Uterus (tissue), 3 donors: ENCODE measurements at regions not wholly inside any gene's neighbourhood (a gene's known extent, or its start where the extent isn't known, plus 50 kb on each side); places are given as distances from the start of the nearest gene placed in this dataset.

ENCODE experiments used
- DNase-seq, 2 donors: peaks; one replicate each; pipeline ENCODE4 v3.0.0-alpha.2; 2019 to 2020
- H3K27ac ChIP-seq, 2 donors: fragments of 200-600 bp; sonication (generic); 1 replicate in 1 of 2; 2 replicates in 1 of 2; pipeline ENCODE4 v1.5.1; 2016 to 2018
- H3K27me3 ChIP-seq, 2 donors: fragments of 200-600 bp; sonication (generic); one replicate each; pipeline ENCODE4 v1.5.1; 2018 to 2019; ENCODE audit warnings: control low read depth in 1 of 2
- H3K36me3 ChIP-seq, 2 donors: fragments of 200-600 bp; sonication (generic); one replicate each; pipeline ENCODE4 v1.5.1; 2019; ENCODE audit warnings: control low read depth in 1 of 2
- H3K4me1 ChIP-seq, 2 donors: fragments of 200-600 bp; sonication (generic); one replicate each; pipeline ENCODE4 v1.5.1; 2018 to 2019; ENCODE audit warnings: control low read depth in 1 of 2
- H3K4me3 ChIP-seq, 2 donors: fragments of 200-600 bp; sonication (generic); 1 replicate in 1 of 2; 2 replicates in 1 of 2; pipeline ENCODE4 v1.5.1; 2018 to 2019; ENCODE audit warnings: mild to moderate bottlenecking in 1 of 2
- H3K9me3 ChIP-seq, 2 donors: fragments of 200-600 bp; sonication (generic); one replicate each; pipeline ENCODE4 v1.5.1; 2019; ENCODE audit warnings: control low read depth in 1 of 2
- CTCF ChIP-seq, 4 experiments: fragments of 200-600 bp in 2 of 4; fragments of 450-650 bp in 2 of 4; sonication (generic) in 2 of 4; IDR thresholded peaks; one replicate each; pipeline ENCODE4 v1.5.1; 2016 to 2019; ENCODE audit warnings: antibody characterized with exemption in 4 of 4, mild to moderate bottlenecking in 2 of 4, moderate library complexity in 1 of 4
- POLR2A ChIP-seq, 2 donors: fragments of 450-650 bp; IDR thresholded peaks; one replicate each; pipeline ENCODE4 v1.6.1; 2016; ENCODE audit warnings: antibody characterized with exemption in 2 of 2, mild to moderate bottlenecking in 1 of 2, moderate library complexity in 1 of 2
- intact Hi-C: fragments of 100-400 bp; cut with DNase I; formaldehyde crosslinking; loops from one replicate; pipeline ENCODE4 v1.15.1; 2023; ENCODE audit warnings: low total_unique reads
- donor health status: DM: yes; HTN: yes; CAD: no.

GRCh38 chr7:136600475-136600874 lies 268.0 kb upstream of the CHRM2 start:
- Histone ChIP-seq H3K36me3 (no peaks in the 10 kb centered on the region), H3K27ac (no peak overlapping the region), H3K9me3 (no peaks in the 10 kb centered on the region), H3K27me3 (no peaks in the 10 kb centered on the region), H3K4me1 (no peaks in the 10 kb centered on the region), H3K4me3 (no peak overlapping the region)
- intact Hi-C loops, result no loop called here
- no peak for DNase-seq
- TF ChIP-seq CTCF (IDR thresholded peaks at IDR 0.05) (no peak), POLR2A (IDR thresholded peaks at IDR 0.05) (no peak)

- intact Hi-C loops, result no loop called here
- H3K9me3 ChIP-seq, result no peaks in the 10 kb centered on the region
- H3K27ac ChIP-seq, result no peak overlapping the region
- no peak for TF ChIP-seq POLR2A (IDR thresholded peaks at IDR 0.05)
- TF ChIP-seq CTCF (IDR thresholded peaks at IDR 0.05), result no peak
- no peaks in the 10 kb centered on the region for H3K36me3 ChIP-seq
- DNase-seq, result no peak
- no peak overlapping the region for H3K4me3 ChIP-seq
- H3K4me1 ChIP-seq, result no peaks in the 10 kb centered on the region
- H3K27me3 ChIP-seq, result no peaks in the 10 kb centered on the region
Observed at GRCh38 chr7:136594739-136595144, 273.7 kb upstream of the CHRM2 start.

- Histone ChIP-seq H3K27ac (no peak overlapping the region), H3K4me1 (no peaks in the 10 kb centered on the region), H3K27me3 (no peaks in the 10 kb centered on the region), H3K4me3 (no peak overlapping the region), H3K36me3 (no peaks in the 10 kb centered on the region), H3K9me3 (no peaks in the 10 kb centered on the region)
- TF ChIP-seq POLR2A (IDR thresholded peaks at IDR 0.05) (no peak), CTCF (IDR thresholded peaks at IDR 0.05) (no peak)
- no peak for DNase-seq
- intact Hi-C loops, result no loop called here
Observed at GRCh38 chr7:136588216-136588615, 280.2 kb upstream of the CHRM2 start.

GRCh38 chr7:136585954-136586670 lies 282.3 kb upstream of the CHRM2 start:
- Histone ChIP-seq H3K4me3 (no peak overlapping the region), H3K36me3 (peaks cover 0 to 3% of the 10 kb centered on the region in 2 donors), H3K4me1 (no peaks in the 10 kb centered on the region), H3K27ac (no peak overlapping the region), H3K27me3 (no peaks in the 10 kb centered on the region), H3K9me3 (no peaks in the 10 kb centered on the region)
- TF ChIP-seq CTCF (IDR thresholded peaks at IDR 0.05) (no peak), POLR2A (IDR thresholded peaks at IDR 0.05) (no peak)
- DNase-seq, result no peak
- intact Hi-C loops, result no loop called here

- intact Hi-C loops, result no loop called here
- Histone ChIP-seq H3K4me3 (no peak overlapping the region), H3K9me3 (no peaks in the 10 kb centered on the region), H3K27ac (no peak overlapping the region), H3K36me3 (no peaks in the 10 kb centered on the region), H3K4me1 (no peaks in the 10 kb centered on the region), H3K27me3 (no peaks in the 10 kb centered on the region)
- TF ChIP-seq CTCF (IDR thresholded peaks at IDR 0.05) (no peak), POLR2A (IDR thresholded peaks at IDR 0.05) (no peak)
- DNase-seq, result no peak
Observed at GRCh38 chr7:136566491-136566890, 302.0 kb upstream of the CHRM2 start.
